Mesendoderm (in vitro differentiated cells): ENCODE measurements at regions not wholly inside any gene's neighbourhood (a gene's known extent, or its start where the extent isn't known, plus 50 kb on each side); places are given as distances from the start of the nearest gene placed in this dataset.

Experiments
- DNase-seq: peaks from one replicate; pipeline ENCODE4 v3.0.0; 2013
- H2AK5ac ChIP-seq: 2 replicates; pipeline ENCODE4 v1.6.1; 2013; ENCODE audit warnings: low read length, inconsistent platforms
- H2BK120ac ChIP-seq: 2 replicates; pipeline ENCODE4 v1.6.1; 2013; ENCODE audit warnings: low read depth, mild to moderate bottlenecking, low read length, moderate library complexity, mixed read lengths
- H2BK15ac ChIP-seq: replicated peaks from 2 replicates; pipeline ENCODE4 v1.6.1; 2013; ENCODE audit warnings: low read depth, mild to moderate bottlenecking, moderate library complexity
- H2BK5ac ChIP-seq: 2 replicates; pipeline ENCODE4 v1.6.1; 2013; ENCODE audit warnings: low read length, inconsistent platforms
- H3K18ac ChIP-seq: 2 replicates; pipeline ENCODE4 v1.6.1; 2013; ENCODE audit warnings: mild to moderate bottlenecking, low read length, mixed read lengths
- H3K23ac ChIP-seq: one replicate; pipeline ENCODE4 v1.6.1; 2013; ENCODE audit warnings: low read length
- H3K27ac ChIP-seq: 2 replicates; pipeline ENCODE4 v1.5.1; 2013; ENCODE audit warnings: low read depth, mild to moderate bottlenecking, inconsistent platforms, low read length, moderate library complexity
- H3K27me3 ChIP-seq: 2 replicates; pipeline ENCODE4 v1.6.1; 2013; ENCODE audit warnings: low read length, control low read depth, mild to moderate bottlenecking, inconsistent platforms; ENCODE audit not compliant: insufficient read depth, poor library complexity
- H3K36me3 ChIP-seq: 2 replicates; pipeline ENCODE4 v1.6.1; 2013; ENCODE audit warnings: low read length, inconsistent platforms; ENCODE audit not compliant: control insufficient read depth, insufficient read depth
- H3K4ac ChIP-seq: one replicate; pipeline ENCODE4 v1.6.1; 2013; ENCODE audit warnings: low read depth, mild to moderate bottlenecking, low read length, moderate library complexity
- H3K4me1 ChIP-seq: 2 replicates; pipeline ENCODE4 v1.6.1; 2013; ENCODE audit warnings: low read depth, low read length, inconsistent platforms; ENCODE audit not compliant: control insufficient read depth
- H3K4me2 ChIP-seq: 2 replicates; pipeline ENCODE4 v1.6.1; 2013; ENCODE audit warnings: low read length
- H3K4me3 ChIP-seq: 2 replicates; pipeline ENCODE4 v1.5.1; 2013; ENCODE audit warnings: mild to moderate bottlenecking, low read length
- H3K56ac ChIP-seq: one replicate; pipeline ENCODE4 v1.6.1; 2013; ENCODE audit warnings: low read length
- H3K79me1 ChIP-seq: 2 replicates; pipeline ENCODE4 v1.6.1; 2013; ENCODE audit warnings: low read length, inconsistent platforms
- H3K79me2 ChIP-seq: 2 replicates; pipeline ENCODE4 v1.6.1; 2013; ENCODE audit warnings: mild to moderate bottlenecking, low read length; ENCODE audit not compliant: control insufficient read depth, insufficient read depth
- H3K9ac ChIP-seq: 2 replicates; pipeline ENCODE4 v1.6.1; 2013; ENCODE audit warnings: low read length, inconsistent platforms
- H4K5ac ChIP-seq: one replicate; pipeline ENCODE4 v1.6.1; 2013; ENCODE audit warnings: low read length
- H4K8ac ChIP-seq: one replicate; pipeline ENCODE4 v1.6.1; 2013; ENCODE audit warnings: low read depth, mild to moderate bottlenecking, control low read depth, low read length, moderate library complexity
- WGBS: extraction: QIAGEN DNeasy Blood & Tissue Kit; methylation state at CpG from one replicate; pipeline ENCODE4 v1.1.7; 2013; ENCODE audit warnings: low lambda C conversion rate, missing lambda C conversion rate; ENCODE audit not compliant: insufficient coverage; ENCODE audit errors: extremely low coverage; 5-methylcytosine and 5-hydroxymethylcytosine counted together

DNA sequence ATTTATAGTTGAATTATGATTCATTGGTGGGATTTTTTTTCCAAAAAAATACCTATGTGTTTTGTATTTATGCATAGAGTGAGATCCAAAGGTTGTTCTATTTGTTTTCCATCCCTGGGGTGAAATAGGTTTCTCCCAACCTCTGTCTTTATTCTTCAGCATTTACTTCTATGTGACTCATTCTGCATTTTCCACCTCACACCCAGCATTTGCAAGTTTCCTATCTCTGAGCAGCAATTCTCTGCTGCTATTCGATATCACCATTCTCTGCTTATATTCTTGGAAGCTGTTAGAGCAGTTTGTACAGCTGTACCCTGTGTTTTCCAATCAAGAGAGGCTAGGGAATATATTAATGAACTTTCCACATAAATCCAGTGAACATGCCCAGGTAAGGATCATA, 538.9 kb downstream of the SNAPC1 start:
- no peak overlapping the region for H2AK5ac ChIP-seq
- H3K4me3 ChIP-seq = no peak overlapping the region
- no peak overlapping the region for H2BK120ac ChIP-seq
- no peak overlapping the region for H4K8ac ChIP-seq
- no CpG with 5 or more reads among the region's 1 CpG for WGBS
- no peaks in the 10 kb centered on the region for H3K27me3 ChIP-seq
- H3K36me3 ChIP-seq = no peaks in the 10 kb centered on the region
- H3K4me1 ChIP-seq = no peaks in the 10 kb centered on the region
- H3K23ac ChIP-seq = no peak overlapping the region
- H3K79me2 ChIP-seq = no peaks in the 10 kb centered on the region
- DNase-seq = no peak
- H3K4me2 ChIP-seq = no peak overlapping the region
- H2BK15ac ChIP-seq = no peak overlapping the region
- no peaks in the 10 kb centered on the region for H3K79me1 ChIP-seq
- H3K9ac ChIP-seq = no peak overlapping the region
- no peak overlapping the region for H3K56ac ChIP-seq
- H3K18ac ChIP-seq = no peak overlapping the region
- no peak overlapping the region for H4K5ac ChIP-seq
- no peak overlapping the region for H3K4ac ChIP-seq
- H3K27ac ChIP-seq = no peak overlapping the region
- no peak overlapping the region for H2BK5ac ChIP-seq

- Histone ChIP-seq H3K23ac (no peak overlapping the region), H3K4me1 (no peaks in the 10 kb centered on the region), H3K9ac (no peak overlapping the region), H2BK120ac (no peak overlapping the region), H3K79me1 (no peaks in the 10 kb centered on the region), H2BK15ac (no peak overlapping the region), H3K27me3 (no peaks in the 10 kb centered on the region), H3K4me2 (no peak overlapping the region), H4K5ac (no peak overlapping the region), H2BK5ac (no peak overlapping the region), H3K4me3 (no peak overlapping the region), H3K27ac (no peak overlapping the region), H3K36me3 (no peaks in the 10 kb centered on the region), H3K79me2 (no peaks in the 10 kb centered on the region), H3K4ac (no peak overlapping the region), H3K56ac (no peak overlapping the region), H2AK5ac (no peak overlapping the region), H3K18ac (no peak overlapping the region), H4K8ac (peak overlapping the region; percentile 65)
- WGBS = no CpG with 5 or more reads among the region's 1 CpG
- DNase-seq = no peak
Observed at GRCh38 chr14:62301911-62302310, 539.7 kb downstream of the SNAPC1 start.

- Histone ChIP-seq H2BK120ac (no peak overlapping the region), H3K4me3 (no peak overlapping the region), H3K27me3 (no peaks in the 10 kb centered on the region), H3K36me3 (no peaks in the 10 kb centered on the region), H3K79me2 (no peaks in the 10 kb centered on the region), H3K4ac (no peak overlapping the region), H3K56ac (no peak overlapping the region), H3K23ac (no peak overlapping the region), H2AK5ac (no peak overlapping the region), H3K9ac (no peak overlapping the region), H3K18ac (no peak overlapping the region), H3K4me1 (no peaks in the 10 kb centered on the region), H4K5ac (no peak overlapping the region), H3K27ac (no peak overlapping the region), H2BK15ac (no peak overlapping the region), H2BK5ac (no peak overlapping the region), H3K4me2 (no peak overlapping the region), H4K8ac (no peak overlapping the region), H3K79me1 (no peaks in the 10 kb centered on the region)
- WGBS = 100% methylated on average over 1 of the region's 4 CpGs
- DNase-seq = no peak
Observed at GRCh38 chr14:62303437-62303836, 541.2 kb downstream of the SNAPC1 start.

GRCh38 chr14:62304257-62304656, 542.0 kb downstream of the SNAPC1 start:
- Histone ChIP-seq H3K36me3 (no peaks in the 10 kb centered on the region), H3K18ac (no peak overlapping the region), H2BK5ac (no peak overlapping the region), H4K8ac (no peak overlapping the region), H3K27ac (no peak overlapping the region), H3K79me1 (no peaks in the 10 kb centered on the region), H3K79me2 (no peaks in the 10 kb centered on the region), H2BK15ac (no peak overlapping the region), H3K4me3 (no peak overlapping the region), H3K9ac (no peak overlapping the region), H3K27me3 (no peaks in the 10 kb centered on the region), H3K4me2 (no peak overlapping the region), H4K5ac (no peak overlapping the region), H3K23ac (no peak overlapping the region), H3K56ac (no peak overlapping the region), H3K4me1 (no peaks in the 10 kb centered on the region), H2AK5ac (no peak overlapping the region), H2BK120ac (no peak overlapping the region), H3K4ac (no peak overlapping the region)
- no CpG with 5 or more reads among the region's 3 CpGs for WGBS
- DNase-seq = no peak

DNA sequence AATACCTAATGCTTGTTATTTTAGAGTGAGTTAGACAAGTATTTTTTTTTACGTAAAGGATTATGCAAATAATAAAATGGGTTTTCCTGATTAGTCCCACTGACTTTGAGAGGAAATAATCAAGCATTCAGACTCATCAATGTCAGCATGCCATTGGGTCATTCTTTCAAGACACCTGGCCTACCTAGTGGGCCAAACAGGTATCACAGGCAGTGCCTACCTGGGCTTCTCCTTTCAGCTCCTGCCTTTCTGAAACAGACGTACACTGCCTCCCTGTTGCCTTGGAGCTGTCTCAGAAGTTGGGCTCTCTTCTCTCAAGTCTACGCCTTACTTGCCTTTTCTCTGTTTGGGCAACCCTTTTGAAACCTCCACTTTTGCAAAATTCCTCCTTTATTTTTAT, 545.6 kb downstream of the SNAPC1 start:
- no peak overlapping the region for H4K5ac ChIP-seq
- no peaks in the 10 kb centered on the region for H3K36me3 ChIP-seq
- no peaks in the 10 kb centered on the region for H3K79me1 ChIP-seq
- no peak overlapping the region for H3K4me2 ChIP-seq
- H3K79me2 ChIP-seq = no peaks in the 10 kb centered on the region
- no peak overlapping the region for H3K4ac ChIP-seq
- no peak overlapping the region for H3K9ac ChIP-seq
- no CpG with 5 or more reads among the region's 3 CpGs for WGBS
- H3K56ac ChIP-seq = no peak overlapping the region
- H2BK5ac ChIP-seq = no peak overlapping the region
- no peak overlapping the region for H2BK15ac ChIP-seq
- H3K4me1 ChIP-seq = no peaks in the 10 kb centered on the region
- H3K4me3 ChIP-seq = no peak overlapping the region
- peak; percentile 14 for DNase-seq
- no peak overlapping the region for H3K18ac ChIP-seq
- H3K27me3 ChIP-seq = no peaks in the 10 kb centered on the region
- H3K23ac ChIP-seq = no peak overlapping the region
- no peak overlapping the region for H2BK120ac ChIP-seq
- H2AK5ac ChIP-seq = no peak overlapping the region
- H4K8ac ChIP-seq = no peak overlapping the region
- no peak overlapping the region for H3K27ac ChIP-seq

DNA sequence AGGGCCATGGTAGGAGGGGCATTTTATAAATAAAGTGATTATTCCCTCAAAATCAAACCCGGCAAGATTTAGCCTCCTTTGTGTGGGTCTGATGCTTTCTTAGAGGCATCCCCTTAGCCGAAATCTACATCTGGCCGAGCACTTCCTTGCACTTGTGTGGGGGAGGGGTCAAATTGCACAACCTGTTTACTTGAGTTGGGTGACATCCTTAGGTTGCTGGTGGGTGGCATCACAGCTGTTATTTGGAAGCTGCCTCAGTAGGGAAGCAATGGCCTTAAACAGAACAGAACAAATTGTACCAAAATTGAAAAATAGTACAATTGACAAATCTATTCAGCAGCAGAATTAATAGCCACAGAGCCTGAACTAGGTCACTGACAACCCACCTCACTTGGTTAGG, 546.1 kb downstream of the SNAPC1 start:
- H3K27me3 ChIP-seq = no peaks in the 10 kb centered on the region
- no peak overlapping the region for H3K56ac ChIP-seq
- H3K9ac ChIP-seq = no peak overlapping the region
- no peak overlapping the region for H3K27ac ChIP-seq
- no peak overlapping the region for H4K8ac ChIP-seq
- H3K79me1 ChIP-seq = no peaks in the 10 kb centered on the region
- H3K18ac ChIP-seq = no peak overlapping the region
- H3K23ac ChIP-seq = no peak overlapping the region
- no peak overlapping the region for H2AK5ac ChIP-seq
- no peak overlapping the region for H2BK15ac ChIP-seq
- no peaks in the 10 kb centered on the region for H3K36me3 ChIP-seq
- WGBS = no CpG with 5 or more reads among the region's 3 CpGs
- H4K5ac ChIP-seq = no peak overlapping the region
- no peak overlapping the region for H3K4me2 ChIP-seq
- no peak overlapping the region for H2BK120ac ChIP-seq
- no peaks in the 10 kb centered on the region for H3K4me1 ChIP-seq
- no peak for DNase-seq
- no peak overlapping the region for H3K4ac ChIP-seq
- H3K79me2 ChIP-seq = no peaks in the 10 kb centered on the region
- no peak overlapping the region for H3K4me3 ChIP-seq
- no peak overlapping the region for H2BK5ac ChIP-seq
